Esophagus muscularis mucosa (tissue), 4 donors: ENCODE measurements at regions not wholly inside any gene's neighbourhood (a gene's known extent, or its start where the extent isn't known, plus 50 kb on each side); places are given as distances from the start of the nearest gene placed in this dataset.

Experiments
- DNase-seq: peaks from one replicate; pipeline ENCODE4 v3.0.0-alpha.2; 2017; ENCODE audit errors: extremely low spot score
- H3K27ac ChIP-seq, 4 donors: fragments of 200-600 bp; sonication (generic); replicated peaks in 1 of 4; 1 replicate in 3 of 4; 2 replicates in 1 of 4; pipeline ENCODE4 v1.5.1; 2016 to 2019; ENCODE audit warnings: mild to moderate bottlenecking in 1 of 4
- H3K27me3 ChIP-seq, 4 donors: fragments of 200-600 bp; sonication (generic); one replicate each; pipeline versions ENCODE4 v1.5.1 to v1.6.0; 2016 to 2019
- H3K36me3 ChIP-seq, 4 donors: fragments of 200-600 bp; sonication (generic); one replicate each; pipeline ENCODE4 v1.5.1; 2016 to 2019
- H3K4me1 ChIP-seq, 4 donors: fragments of 200-600 bp; sonication (generic); one replicate each; pipeline ENCODE4 v1.5.1; 2016 to 2019
- H3K4me3 ChIP-seq, 4 donors: fragments of 200-600 bp; sonication (generic); 1 replicate in 2 of 4; 2 replicates in 2 of 4; pipeline ENCODE4 v1.5.1; 2016 to 2019; ENCODE audit warnings: mild to moderate bottlenecking in 4 of 4, moderate library complexity in 1 of 4
- H3K9me3 ChIP-seq, 4 donors: fragments of 200-600 bp; sonication (generic); 1 replicate in 3 of 4; 2 replicates in 1 of 4; pipeline ENCODE4 v1.5.1; 2016 to 2019
- EP300 ChIP-seq: sonication (generic); formaldehyde crosslinking; IDR thresholded peaks from one replicate; pipeline ENCODE4 v1.6.1; 2017; ENCODE audit warnings: antibody characterized with exemption
- POLR2A ChIP-seq: fragments of 450-650 bp; IDR thresholded peaks from one replicate; pipeline ENCODE4 v1.6.1; 2017; ENCODE audit warnings: antibody characterized with exemption, moderate library complexity, mild to moderate bottlenecking, low read depth
- POLR2AphosphoS5 ChIP-seq, 2 donors: sonication (generic); formaldehyde crosslinking; IDR thresholded peaks; one replicate each; pipeline ENCODE4 v1.6.1; 2017; ENCODE audit warnings: antibody characterized with exemption in 2 of 2
- WGBS: methylation state at CpG from one replicate; pipeline ENCODE4 v1.1.5; 2018; 5-methylcytosine and 5-hydroxymethylcytosine counted together
- intact Hi-C: fragments of 100-400 bp; cut with DNase I; formaldehyde crosslinking; loops from one replicate; pipeline ENCODE4 v1.15.1; 2023
- TF ChIP-seq, protein P1 (sequence below), 3 experiments: fragments of 200-600 bp in 2 of 3; fragments of 450-650 bp in 1 of 3; sonication (generic) in 2 of 3; IDR thresholded peaks; one replicate each; pipeline ENCODE4 v1.5.1; 2017 to 2019; ENCODE audit warnings: antibody characterized with exemption in 3 of 3, mild to moderate bottlenecking in 2 of 3, moderate library complexity in 1 of 3

DNA sequence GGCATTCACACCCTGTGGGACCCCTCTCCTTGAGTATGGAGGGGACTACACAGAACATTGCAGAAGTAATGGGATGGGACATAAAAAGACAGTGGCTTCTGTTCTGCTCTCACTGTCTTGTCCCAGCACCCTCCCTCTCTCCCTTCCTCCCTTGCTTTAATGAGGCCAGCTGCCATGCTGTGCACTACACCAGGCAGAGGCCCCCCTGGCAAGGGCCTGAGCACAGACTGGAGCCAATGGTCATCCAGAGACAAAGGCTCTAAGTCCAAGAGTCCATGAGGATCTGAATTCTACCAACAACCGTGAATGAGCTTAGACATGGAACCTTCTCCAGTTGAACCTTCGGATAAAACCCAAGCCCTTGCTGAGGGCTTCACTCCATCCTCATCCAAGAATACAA is 263.0 kb downstream of the NDUFA10 start:
- Histone ChIP-seq H3K27me3 (no peaks in the 10 kb centered on the region), H3K27ac (no peak overlapping the region), H3K9me3 (peaks cover 0 to 12% (median 7%) of the 10 kb centered on the region in 4 donors), H3K4me3 (no peak overlapping the region), H3K36me3 (no peaks in the 10 kb centered on the region), H3K4me1 (peaks cover 0 to 31% (median 26%) of the 10 kb centered on the region in 4 donors)
- TF ChIP-seq, protein P1, sequence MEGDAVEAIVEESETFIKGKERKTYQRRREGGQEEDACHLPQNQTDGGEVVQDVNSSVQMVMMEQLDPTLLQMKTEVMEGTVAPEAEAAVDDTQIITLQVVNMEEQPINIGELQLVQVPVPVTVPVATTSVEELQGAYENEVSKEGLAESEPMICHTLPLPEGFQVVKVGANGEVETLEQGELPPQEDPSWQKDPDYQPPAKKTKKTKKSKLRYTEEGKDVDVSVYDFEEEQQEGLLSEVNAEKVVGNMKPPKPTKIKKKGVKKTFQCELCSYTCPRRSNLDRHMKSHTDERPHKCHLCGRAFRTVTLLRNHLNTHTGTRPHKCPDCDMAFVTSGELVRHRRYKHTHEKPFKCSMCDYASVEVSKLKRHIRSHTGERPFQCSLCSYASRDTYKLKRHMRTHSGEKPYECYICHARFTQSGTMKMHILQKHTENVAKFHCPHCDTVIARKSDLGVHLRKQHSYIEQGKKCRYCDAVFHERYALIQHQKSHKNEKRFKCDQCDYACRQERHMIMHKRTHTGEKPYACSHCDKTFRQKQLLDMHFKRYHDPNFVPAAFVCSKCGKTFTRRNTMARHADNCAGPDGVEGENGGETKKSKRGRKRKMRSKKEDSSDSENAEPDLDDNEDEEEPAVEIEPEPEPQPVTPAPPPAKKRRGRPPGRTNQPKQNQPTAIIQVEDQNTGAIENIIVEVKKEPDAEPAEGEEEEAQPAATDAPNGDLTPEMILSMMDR (IDR thresholded peaks at IDR 0.05): no peak
- no peak for TF ChIP-seq EP300
- no peak for TF ChIP-seq POLR2A
- TF ChIP-seq POLR2AphosphoS5 (IDR thresholded peaks at IDR 0.05): no peak
- DNase-seq: no peak
- intact Hi-C loops: no loop called here
- 100% methylated on average over 2 of the region's 2 CpGs for WGBS

DNA sequence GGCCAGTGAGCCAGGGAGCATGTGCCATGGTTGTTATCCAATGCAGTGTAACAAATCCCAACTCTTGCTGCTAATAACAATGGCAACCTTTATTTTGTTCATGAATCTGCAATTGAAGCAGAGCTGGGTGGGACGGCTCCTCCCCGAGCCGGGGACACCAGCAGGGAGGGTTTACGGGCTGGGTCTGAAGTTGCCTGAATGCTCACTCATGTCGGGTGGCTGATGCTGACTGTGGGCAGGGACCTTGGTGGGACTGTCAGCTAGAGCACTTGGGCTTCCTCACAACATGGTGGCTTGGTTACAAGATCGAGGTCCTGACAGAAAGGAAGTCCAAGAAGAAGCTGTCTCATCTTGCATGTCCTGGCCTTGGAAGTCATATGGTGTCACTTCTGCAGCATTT is 264.5 kb downstream of the NDUFA10 start:
- H3K4me3 ChIP-seq: no peak overlapping the region
- TF ChIP-seq POLR2A (no peak), EP300 (no peak), POLR2AphosphoS5 (IDR thresholded peaks at IDR 0.05) (no peak)
- TF ChIP-seq, protein P1 (IDR thresholded peaks at IDR 0.05): no peak
- H3K9me3 ChIP-seq: peaks cover 0 to 12% (median 7%) of the 10 kb centered on the region in 4 donors
- no peak for DNase-seq
- intact Hi-C loops: no loop called here
- H3K36me3 ChIP-seq: no peaks in the 10 kb centered on the region
- H3K27ac ChIP-seq: no peak overlapping the region
- no peaks in the 10 kb centered on the region for H3K27me3 ChIP-seq
- H3K4me1 ChIP-seq: peaks cover 0 to 37% (median 36%) of the 10 kb centered on the region in 4 donors
- WGBS: 80% methylated on average over 5 of the region's 6 CpGs

DNA sequence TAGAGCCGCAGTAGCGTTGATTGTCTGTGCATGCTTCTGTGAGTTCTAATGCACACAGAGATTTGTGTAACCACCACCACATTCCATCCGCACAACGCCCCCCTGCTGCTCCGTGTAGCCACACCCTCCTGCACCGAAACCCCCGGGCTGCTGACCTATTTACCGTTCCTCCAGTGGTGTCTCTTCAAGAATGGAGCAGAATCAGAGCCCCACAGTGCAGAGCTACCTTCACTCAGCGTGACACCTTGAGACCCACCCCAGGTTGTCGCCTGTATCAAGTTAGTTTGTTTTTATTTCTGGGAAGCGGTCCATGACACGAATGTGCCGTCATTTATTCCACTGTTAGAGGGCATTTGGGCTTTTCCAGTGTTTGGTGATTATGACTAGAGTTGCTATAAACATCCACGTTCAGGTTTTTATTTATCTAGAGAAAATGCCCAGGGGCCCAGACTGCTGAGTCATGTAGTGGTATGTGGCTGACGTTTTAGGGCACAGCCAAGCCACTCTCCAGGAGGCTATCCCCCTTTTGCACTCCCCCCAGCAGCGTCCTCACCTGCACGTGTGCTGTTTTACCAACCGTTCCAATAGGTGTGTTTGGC is 266.8 kb downstream of the NDUFA10 start:
- no peak for DNase-seq
- H3K4me1 ChIP-seq: peaks cover 0 to 33% (median 31%) of the 10 kb centered on the region in 4 donors
- H3K27me3 ChIP-seq: no peaks in the 10 kb centered on the region
- H3K4me3 ChIP-seq: no peak overlapping the region
- no peak overlapping the region for H3K27ac ChIP-seq
- WGBS: 65% methylated on average over 18 of the region's 18 CpGs
- TF ChIP-seq, protein P1 (IDR thresholded peaks at IDR 0.05): no peak
- TF ChIP-seq EP300: no peak
- TF ChIP-seq POLR2A: no peak
- TF ChIP-seq POLR2AphosphoS5 (IDR thresholded peaks at IDR 0.05): no peak
- H3K36me3 ChIP-seq: no peaks in the 10 kb centered on the region
- intact Hi-C loops: no loop called here
- peaks cover 0 to 12% (median 7%) of the 10 kb centered on the region in 4 donors for H3K9me3 ChIP-seq

DNA sequence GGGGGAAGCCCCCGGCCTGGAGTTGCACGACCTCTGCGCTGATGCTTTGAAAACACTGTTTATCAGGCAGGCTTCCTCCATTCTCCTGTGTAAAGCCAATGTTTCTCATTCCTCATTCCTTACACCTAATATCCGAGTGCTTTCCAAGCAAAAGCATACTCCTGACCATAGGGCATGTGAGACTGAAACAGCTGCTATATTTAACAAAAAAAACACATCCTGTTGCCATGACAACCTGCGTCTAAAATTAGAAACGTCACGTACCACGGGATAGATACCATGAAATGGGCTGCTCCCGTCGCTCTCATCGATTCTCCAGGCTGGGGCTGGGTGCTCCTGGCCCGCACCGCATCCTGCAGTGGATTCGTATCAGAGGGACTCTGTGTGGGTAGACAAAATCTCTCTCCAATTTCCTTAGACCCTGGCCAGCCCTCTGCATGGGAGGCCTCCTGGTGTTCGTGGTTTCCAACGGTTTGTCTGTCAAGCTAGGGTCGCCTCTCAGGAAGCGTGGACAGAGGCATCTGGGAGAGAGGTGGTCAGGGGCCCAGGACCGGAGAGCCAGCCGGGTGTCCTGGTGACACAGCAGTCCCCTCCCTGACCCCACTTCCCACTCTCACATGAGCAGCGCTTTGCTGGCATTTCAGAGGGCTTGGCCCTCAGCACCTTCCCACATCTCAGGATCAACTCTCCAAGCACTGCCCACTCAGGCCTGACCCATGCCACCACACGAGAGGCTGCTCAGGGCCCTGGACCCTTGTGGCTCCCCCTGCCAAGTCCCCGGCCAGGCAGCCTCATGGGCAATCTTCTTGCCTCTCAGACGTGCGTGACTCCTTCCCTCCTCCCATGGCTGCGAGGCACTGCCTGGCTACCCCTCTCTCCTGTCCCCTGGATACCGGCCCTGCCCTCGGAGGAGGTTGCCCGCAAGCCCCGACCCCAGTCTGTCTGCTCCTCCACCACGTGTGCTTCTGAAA is 268.1 kb downstream of the NDUFA10 start:
- DNase-seq: no peak
- Histone ChIP-seq H3K27me3 (no peaks in the 10 kb centered on the region), H3K36me3 (no peaks in the 10 kb centered on the region), H3K27ac (no peak overlapping the region), H3K4me1 (peaks cover 0 to 29% (median 27%) of the 10 kb centered on the region in 4 donors), H3K4me3 (no peak overlapping the region), H3K9me3 (peaks cover 0 to 10% (median 7%) of the 10 kb centered on the region in 4 donors)
- intact Hi-C loops: no loop called here
- TF ChIP-seq, protein P1 (IDR thresholded peaks at IDR 0.05): no peak
- no peak for TF ChIP-seq EP300
- no peak for TF ChIP-seq POLR2AphosphoS5 (IDR thresholded peaks at IDR 0.05)
- TF ChIP-seq POLR2A: no peak
- WGBS: 62% methylated on average over 31 of the region's 31 CpGs
